ENCODE measurements at regions not wholly inside any gene's neighbourhood (a gene's known extent, or its start where the extent isn't known, plus 50 kb on each side); places are given as distances from the start of the nearest gene placed in this dataset.

- no peaks in the 10 kb centered on the region for H3K9me3 ChIP-seq (ENCODE audit: low read depth, low read length)
- H3K4me3 ChIP-seq (ENCODE audit: insufficient read depth, low read length): no peak overlapping the region
- H3K4me1 ChIP-seq (ENCODE audit: insufficient read depth, low read length): no peaks in the 10 kb centered on the region
- H2AFZ ChIP-seq (ENCODE audit: low read length): no peak overlapping the region
- TF ChIP-seq, protein P1, sequence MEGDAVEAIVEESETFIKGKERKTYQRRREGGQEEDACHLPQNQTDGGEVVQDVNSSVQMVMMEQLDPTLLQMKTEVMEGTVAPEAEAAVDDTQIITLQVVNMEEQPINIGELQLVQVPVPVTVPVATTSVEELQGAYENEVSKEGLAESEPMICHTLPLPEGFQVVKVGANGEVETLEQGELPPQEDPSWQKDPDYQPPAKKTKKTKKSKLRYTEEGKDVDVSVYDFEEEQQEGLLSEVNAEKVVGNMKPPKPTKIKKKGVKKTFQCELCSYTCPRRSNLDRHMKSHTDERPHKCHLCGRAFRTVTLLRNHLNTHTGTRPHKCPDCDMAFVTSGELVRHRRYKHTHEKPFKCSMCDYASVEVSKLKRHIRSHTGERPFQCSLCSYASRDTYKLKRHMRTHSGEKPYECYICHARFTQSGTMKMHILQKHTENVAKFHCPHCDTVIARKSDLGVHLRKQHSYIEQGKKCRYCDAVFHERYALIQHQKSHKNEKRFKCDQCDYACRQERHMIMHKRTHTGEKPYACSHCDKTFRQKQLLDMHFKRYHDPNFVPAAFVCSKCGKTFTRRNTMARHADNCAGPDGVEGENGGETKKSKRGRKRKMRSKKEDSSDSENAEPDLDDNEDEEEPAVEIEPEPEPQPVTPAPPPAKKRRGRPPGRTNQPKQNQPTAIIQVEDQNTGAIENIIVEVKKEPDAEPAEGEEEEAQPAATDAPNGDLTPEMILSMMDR (IDR thresholded peaks at IDR 0.05; ENCODE audit: extremely low read depth, low read depth, low read length): no peak
- no peaks in the 10 kb centered on the region for H3K27me3 ChIP-seq (ENCODE audit: insufficient read depth, low read length)
- DNase-seq (ENCODE audit: insufficient read length, low spot score, missing footprints): no peak
- H3K36me3 ChIP-seq (ENCODE audit: insufficient read depth, low read length): no peaks in the 10 kb centered on the region
- no peak overlapping the region for H3K27ac ChIP-seq (ENCODE audit: low read depth, low read length)
- H4K20me1 ChIP-seq (ENCODE audit: insufficient read depth, low read length): no peaks in the 10 kb centered on the region
- H3K79me2 ChIP-seq (ENCODE audit: insufficient read depth, low read length): no peaks in the 10 kb centered on the region
- no peak overlapping the region for H3K4me2 ChIP-seq (ENCODE audit: insufficient read depth, low read length)
Measured at GRCh38 chr3:19060404-19060803, 87.9 kb upstream of the KCNH8 start.

DNA sequence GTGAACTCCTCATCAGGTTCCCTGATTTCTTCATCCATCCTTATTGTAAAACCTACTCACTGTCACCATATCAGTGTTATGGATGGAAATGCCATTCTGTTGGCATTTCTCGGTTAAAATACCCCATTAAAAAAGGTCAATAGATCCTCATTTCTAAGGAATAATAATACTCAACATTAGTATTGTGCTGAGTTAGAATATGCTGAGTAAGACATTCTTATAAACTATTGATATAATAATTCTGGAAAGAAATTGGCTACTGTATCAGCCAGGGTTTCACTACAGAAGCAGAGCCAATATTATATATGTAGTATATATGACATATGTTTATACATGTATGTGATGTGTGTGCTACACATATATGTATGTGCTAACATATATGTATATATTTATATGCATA, 95.4 kb upstream of the KCNH8 start:
- Histone ChIP-seq H3K4me1 (ENCODE audit: insufficient read depth, low read length) (no peaks in the 10 kb centered on the region), H2AFZ (ENCODE audit: low read length) (no peak overlapping the region), H3K4me3 (ENCODE audit: insufficient read depth, low read length) (no peak overlapping the region), H3K36me3 (ENCODE audit: insufficient read depth, low read length) (no peaks in the 10 kb centered on the region), H3K9me3 (ENCODE audit: low read depth, low read length) (no peaks in the 10 kb centered on the region), H3K27me3 (ENCODE audit: insufficient read depth, low read length) (no peaks in the 10 kb centered on the region), H3K4me2 (ENCODE audit: insufficient read depth, low read length) (no peak overlapping the region), H4K20me1 (ENCODE audit: insufficient read depth, low read length) (no peaks in the 10 kb centered on the region), H3K79me2 (ENCODE audit: insufficient read depth, low read length) (no peaks in the 10 kb centered on the region), H3K27ac (ENCODE audit: low read depth, low read length) (no peak overlapping the region)
- TF ChIP-seq, protein P1 (IDR thresholded peaks at IDR 0.05; ENCODE audit: extremely low read depth, low read depth, low read length): no peak
- no peak for DNase-seq (ENCODE audit: insufficient read length, low spot score, missing footprints)

DNA sequence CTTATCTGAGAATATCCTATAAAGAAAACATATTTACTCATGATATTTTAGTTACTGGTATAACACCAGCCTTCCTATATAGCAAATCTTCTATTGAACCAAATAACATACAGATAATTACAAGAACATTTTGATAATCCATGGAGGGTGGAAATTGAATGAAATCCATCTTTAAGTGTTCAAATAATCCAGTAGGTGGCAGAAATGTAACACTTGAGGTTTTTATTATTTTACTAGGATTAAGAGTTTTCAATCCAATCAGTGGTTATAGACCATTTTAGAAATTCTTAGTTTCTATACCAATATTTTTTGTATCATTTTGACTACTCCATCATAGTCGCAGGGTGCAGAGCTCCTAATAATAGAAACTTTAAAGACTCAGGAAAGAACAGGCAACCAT, 101.9 kb upstream of the KCNH8 start:
- Histone ChIP-seq H3K36me3 (ENCODE audit: insufficient read depth, low read length) (no peaks in the 10 kb centered on the region), H3K9me3 (ENCODE audit: low read depth, low read length) (no peaks in the 10 kb centered on the region), H3K4me1 (ENCODE audit: insufficient read depth, low read length) (no peaks in the 10 kb centered on the region), H3K27me3 (ENCODE audit: insufficient read depth, low read length) (no peaks in the 10 kb centered on the region), H4K20me1 (ENCODE audit: insufficient read depth, low read length) (no peaks in the 10 kb centered on the region), H3K4me2 (ENCODE audit: insufficient read depth, low read length) (no peak overlapping the region), H2AFZ (ENCODE audit: low read length) (no peak overlapping the region), H3K79me2 (ENCODE audit: insufficient read depth, low read length) (no peaks in the 10 kb centered on the region), H3K4me3 (ENCODE audit: insufficient read depth, low read length) (no peak overlapping the region), H3K27ac (ENCODE audit: low read depth, low read length) (no peak overlapping the region)
- no peak for DNase-seq (ENCODE audit: insufficient read length, low spot score, missing footprints)
- TF ChIP-seq, protein P1 (IDR thresholded peaks at IDR 0.05; ENCODE audit: extremely low read depth, low read depth, low read length): no peak

- H3K36me3 ChIP-seq (ENCODE audit: insufficient read depth, low read length): no peaks in the 10 kb centered on the region
- H3K79me2 ChIP-seq (ENCODE audit: insufficient read depth, low read length): no peaks in the 10 kb centered on the region
- no peak overlapping the region for H3K4me3 ChIP-seq (ENCODE audit: insufficient read depth, low read length)
- H3K27me3 ChIP-seq (ENCODE audit: insufficient read depth, low read length): no peaks in the 10 kb centered on the region
- H3K27ac ChIP-seq (ENCODE audit: low read depth, low read length): no peak overlapping the region
- no peaks in the 10 kb centered on the region for H3K9me3 ChIP-seq (ENCODE audit: low read depth, low read length)
- TF ChIP-seq, protein P1 (IDR thresholded peaks at IDR 0.05; ENCODE audit: extremely low read depth, low read depth, low read length): no peak
- DNase-seq (ENCODE audit: insufficient read length, low spot score, missing footprints): no peak
- H4K20me1 ChIP-seq (ENCODE audit: insufficient read depth, low read length): no peaks in the 10 kb centered on the region
- H2AFZ ChIP-seq (ENCODE audit: low read length): no peak overlapping the region
- H3K4me2 ChIP-seq (ENCODE audit: insufficient read depth, low read length): no peak overlapping the region
- no peaks in the 10 kb centered on the region for H3K4me1 ChIP-seq (ENCODE audit: insufficient read depth, low read length)
Measured at GRCh38 chr3:19030522-19030839, 117.8 kb upstream of the KCNH8 start.

Data from osteoblast (primary cell).